Spleen (tissue), 7 donors: ENCODE measurements at regions not wholly inside any gene's neighbourhood (a gene's known extent, or its start where the extent isn't known, plus 50 kb on each side); places are given as distances from the start of the nearest gene placed in this dataset.

ENCODE experiments used
- CTCF ChIP-seq, 11 experiments: fragments of 200-600 bp in 7 of 11; fragments of 450-650 bp in 4 of 11; sonication (generic) in 4 of 11; IDR thresholded peaks in 8 of 11; conservative IDR thresholded peaks in 3 of 11; 1 replicate in 7 of 11; 2 replicates in 4 of 11; pipeline versions ENCODE4 v1.4.0 to v1.8.0; 2016 to 2021; ENCODE audit warnings: antibody characterized with exemption in 11 of 11, inconsistent platforms in 4 of 11, mild to moderate bottlenecking in 1 of 11
- POLR2A ChIP-seq, 3 donors: fragments of 450-650 bp; IDR thresholded peaks; one replicate each; pipeline ENCODE4 v1.5.1; 2017; ENCODE audit warnings: antibody characterized with exemption in 3 of 3, mild to moderate bottlenecking in 1 of 3
- POLR2AphosphoS5 ChIP-seq, 3 donors: sonication (generic); formaldehyde crosslinking; IDR thresholded peaks; one replicate each; pipeline ENCODE4 v1.5.1; 2017; ENCODE audit warnings: antibody characterized with exemption in 3 of 3
- donor health status: DM: no; HTN: no; CAD: no; lungs with moderate emphysema.
- donor health status: DM: no; HTN: no; CAD: no.
- donor health status: DM: no; HTN: no; CAD: no.

- TF ChIP-seq CTCF (IDR thresholded peaks at IDR 0.05 in 8 of 11, conservative IDR thresholded peaks at IDR 0.05 in 3 of 11): no peak
- no peak for TF ChIP-seq POLR2AphosphoS5 (IDR thresholded peaks at IDR 0.05)
- no peak for TF ChIP-seq POLR2A (IDR thresholded peaks at IDR 0.05)
Observed at GRCh38 chr15:94761574-94761973, 530.2 kb downstream of the MCTP2 start.
